Activated CD8-positive, alpha-beta memory T cell treated with anti-CD3 and anti-CD28 coated beads for 1 hour (primary cell): ENCODE measurements at regions not wholly inside any gene's neighbourhood (a gene's known extent, or its start where the extent isn't known, plus 50 kb on each side); places are given as distances from the start of the nearest gene placed in this dataset.
"Not testable (repeated sequence)": the region's sequence is repeated elsewhere in the genome, so short reads cannot be mapped to it uniquely, and the experiment has no call there.

Experiments
- DNase-seq, 2 donors: peaks; one replicate each; pipeline ENCODE4 v3.0.0-alpha.2; 2020; ENCODE audit warnings: low read depth in 1 of 2; ENCODE audit errors: extremely low read depth in 1 of 2

DNA sequence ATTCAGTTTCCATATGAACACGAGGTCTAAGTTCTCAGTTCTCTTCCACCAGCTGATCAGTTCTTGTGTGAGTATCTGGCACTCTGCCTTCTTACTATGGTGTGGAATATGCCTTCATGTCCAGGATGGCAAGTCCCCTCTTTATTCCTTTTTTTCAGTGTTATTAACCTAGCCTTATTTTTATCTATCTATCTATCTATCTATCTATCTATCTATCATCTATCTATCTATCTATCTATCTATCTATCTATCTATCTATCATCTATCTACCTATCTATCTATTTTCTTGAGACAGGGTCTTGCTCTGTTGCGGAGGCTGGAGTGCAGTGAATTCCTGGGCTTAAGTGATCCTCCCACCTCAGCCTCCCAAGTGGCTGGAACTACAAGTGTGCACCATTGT, 329.2 kb upstream of the TNRC6C start:
- not testable (repeated sequence) for DNase-seq

DNA sequence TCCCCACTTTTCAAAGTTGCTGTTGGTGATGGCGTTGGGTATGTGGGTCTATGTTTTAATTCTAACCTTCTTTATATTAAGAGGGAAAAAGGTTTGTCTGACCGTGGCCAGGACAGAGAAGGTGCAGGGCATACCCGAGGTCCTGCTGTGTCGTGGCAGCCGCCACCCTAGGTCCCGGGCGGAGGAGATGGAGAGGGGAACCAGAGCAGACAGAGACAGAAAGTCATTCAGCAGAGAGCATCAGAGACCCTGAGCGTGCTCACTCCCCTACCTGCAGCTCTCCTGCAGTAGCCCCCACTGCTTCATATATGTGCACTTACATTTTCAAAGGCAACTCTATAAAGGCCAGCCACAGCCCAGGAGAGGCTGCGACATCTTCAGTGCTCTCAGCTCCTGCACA, 327.2 kb upstream of the TNRC6C start:
- no peak for DNase-seq

DNA sequence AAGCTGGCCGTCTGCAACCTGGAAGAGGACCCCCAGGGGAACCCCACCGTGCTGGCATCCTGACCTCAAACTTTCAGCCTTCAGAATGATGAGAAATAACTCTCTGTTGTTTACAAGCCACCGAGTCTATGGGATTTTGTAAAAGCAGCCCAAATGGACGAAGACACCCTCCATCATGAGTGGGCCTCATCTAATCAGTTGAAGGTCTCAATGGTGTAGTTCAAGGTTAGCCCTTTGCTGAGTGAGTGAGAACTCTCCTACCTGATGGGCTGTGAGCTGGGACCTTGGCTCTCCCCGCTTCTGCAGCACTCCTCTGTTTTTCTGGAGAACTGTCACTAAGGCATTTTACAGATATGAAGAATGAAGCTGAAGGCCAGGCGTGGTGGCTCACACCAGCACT, 325.9 kb upstream of the TNRC6C start:
- DNase-seq = no peak

DNA sequence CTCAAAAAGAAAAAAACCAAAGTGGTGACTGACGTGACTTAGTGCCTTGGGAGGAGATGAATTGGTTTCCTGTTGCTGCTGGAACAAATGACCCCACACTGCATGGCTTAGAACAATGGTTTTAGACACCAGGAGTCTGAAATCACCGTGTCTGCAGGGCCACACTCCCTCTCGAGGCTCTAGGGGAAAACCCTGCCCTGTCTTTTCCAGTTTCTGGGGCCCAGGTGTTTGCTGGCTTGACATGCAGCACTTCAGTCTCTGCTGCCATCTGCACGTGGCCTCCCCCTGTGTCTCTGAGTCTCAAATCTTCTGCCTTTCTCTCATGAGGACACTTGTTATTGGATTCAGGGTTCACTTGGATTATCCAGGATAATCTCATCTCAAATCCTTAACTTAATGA, 323.8 kb upstream of the TNRC6C start:
- no peak for DNase-seq

DNA sequence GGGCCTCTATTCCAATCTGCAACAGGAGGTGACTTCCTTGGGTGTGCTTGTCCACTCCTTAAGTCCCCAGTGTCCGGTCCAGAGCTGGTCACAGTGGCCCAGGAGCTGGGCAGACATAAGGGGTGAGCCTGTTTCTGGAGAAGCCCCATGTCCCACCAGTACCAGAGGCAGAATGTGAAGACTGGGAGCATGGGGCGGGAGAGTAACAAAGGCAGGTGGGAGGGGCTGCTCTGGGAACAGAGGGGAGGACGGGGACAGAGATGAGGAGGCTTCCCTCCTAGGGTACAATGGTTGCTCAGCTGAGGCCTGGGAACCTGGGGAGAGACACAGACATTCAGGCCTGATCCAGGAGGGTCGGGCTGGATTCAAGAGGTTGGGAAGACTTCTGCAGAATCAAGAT, 323.3 kb upstream of the TNRC6C start:
- no peak for DNase-seq

DNA sequence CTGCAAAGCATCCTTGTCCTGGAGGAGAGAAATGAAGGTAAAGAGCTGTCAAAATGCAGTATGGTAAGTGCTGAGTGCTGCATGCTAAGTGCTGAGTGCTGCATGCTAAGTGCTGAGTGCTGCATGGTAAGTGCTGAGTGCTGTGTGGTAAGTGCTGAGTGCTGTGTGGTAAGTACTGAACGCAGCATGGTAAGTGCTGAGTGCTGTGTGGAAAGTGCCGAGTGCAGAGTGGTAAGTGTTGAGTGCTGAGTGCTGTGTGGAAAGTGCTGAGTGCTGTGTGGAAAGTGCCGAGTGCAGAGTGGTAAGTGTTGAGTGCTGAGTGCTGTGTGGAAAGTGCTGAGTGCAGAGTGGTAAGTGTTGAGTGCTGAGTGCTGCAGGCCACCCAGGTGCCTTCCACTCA, 322.7 kb upstream of the TNRC6C start:
- not testable (repeated sequence) for DNase-seq

DNA sequence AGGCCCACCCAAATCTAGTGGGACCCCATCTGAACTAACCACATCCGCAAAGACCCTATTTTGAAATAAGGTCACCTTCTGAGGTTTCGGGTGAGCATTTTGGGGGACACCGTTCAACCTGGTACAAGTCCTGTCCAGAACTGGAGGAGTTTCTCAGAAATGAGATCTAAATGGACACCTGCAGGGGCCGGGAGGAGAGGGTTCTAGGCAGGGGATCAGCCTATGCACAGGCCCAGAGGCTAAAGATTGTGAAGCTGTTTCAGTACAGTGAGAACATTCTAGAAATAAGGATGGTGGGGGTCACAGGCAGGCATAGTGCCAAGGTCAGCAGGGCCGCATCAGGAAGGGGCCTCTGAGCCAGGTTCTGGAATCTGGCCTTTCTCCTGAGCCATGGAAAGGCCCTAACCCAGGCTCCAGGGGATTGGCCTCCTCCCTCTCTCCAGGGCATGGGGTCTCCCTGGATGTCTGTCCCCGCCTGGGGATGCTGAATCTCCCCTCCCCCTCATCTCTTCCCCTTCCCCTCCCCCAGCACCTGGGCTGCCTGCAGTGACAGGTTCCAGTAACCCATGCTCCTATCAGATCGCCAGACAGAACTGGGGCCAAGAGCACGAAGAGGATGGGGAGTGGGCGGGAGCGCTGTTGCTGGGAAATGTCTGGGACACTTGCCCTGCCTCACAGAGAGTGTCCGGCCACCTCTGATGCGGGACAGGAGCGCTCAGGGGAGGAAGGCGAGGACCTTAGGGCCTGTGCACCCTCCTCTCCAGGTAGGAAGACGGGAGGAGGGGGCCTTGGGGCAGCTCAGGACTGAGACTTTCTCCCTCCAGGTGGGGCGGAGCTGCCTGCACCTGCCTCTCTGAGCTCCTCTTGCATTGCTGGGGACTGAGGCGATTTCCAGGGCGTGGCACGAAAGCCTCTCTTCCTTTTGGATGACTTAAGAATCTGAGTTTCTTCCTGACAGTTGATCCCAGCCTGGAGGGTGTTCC, 321.4 kb upstream of the TNRC6C start:
- DNase-seq = no peak

DNA sequence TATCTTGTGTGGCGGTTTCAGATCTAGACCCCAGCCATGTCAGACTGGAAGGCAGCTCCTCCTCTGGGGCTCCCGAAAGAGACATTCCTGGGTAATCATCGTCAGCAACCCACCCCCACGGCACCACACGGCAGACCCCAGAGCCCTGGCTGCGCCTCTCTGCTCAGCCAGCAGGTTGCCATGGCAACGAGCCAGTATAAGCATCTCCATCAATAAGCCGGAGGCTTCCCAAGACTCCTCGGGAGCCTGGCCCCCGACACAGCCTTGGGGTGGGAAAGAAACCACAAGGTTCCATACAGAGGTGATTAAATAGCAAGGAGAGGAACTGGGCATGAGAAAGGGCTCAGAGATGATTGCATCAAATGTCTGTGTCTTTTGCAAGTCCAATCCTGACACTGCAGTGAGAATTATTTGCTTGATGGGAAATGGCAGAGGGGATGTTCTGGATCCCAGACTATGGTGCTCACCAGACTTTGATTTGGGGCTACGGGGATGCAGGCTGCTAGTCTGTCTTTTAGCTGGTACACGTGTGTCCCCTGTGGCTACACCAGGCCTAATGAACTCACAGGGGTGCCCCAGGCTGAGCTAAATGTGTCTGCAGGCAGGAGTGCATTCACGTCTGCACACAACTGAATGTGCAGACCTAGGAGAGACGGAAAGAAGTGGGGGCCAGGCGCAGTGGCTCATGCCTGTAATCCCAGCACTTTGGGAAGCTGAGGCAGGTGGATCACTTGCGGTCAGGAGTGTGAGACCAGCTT, 320.5 kb upstream of the TNRC6C start:
- no peak for DNase-seq

DNA sequence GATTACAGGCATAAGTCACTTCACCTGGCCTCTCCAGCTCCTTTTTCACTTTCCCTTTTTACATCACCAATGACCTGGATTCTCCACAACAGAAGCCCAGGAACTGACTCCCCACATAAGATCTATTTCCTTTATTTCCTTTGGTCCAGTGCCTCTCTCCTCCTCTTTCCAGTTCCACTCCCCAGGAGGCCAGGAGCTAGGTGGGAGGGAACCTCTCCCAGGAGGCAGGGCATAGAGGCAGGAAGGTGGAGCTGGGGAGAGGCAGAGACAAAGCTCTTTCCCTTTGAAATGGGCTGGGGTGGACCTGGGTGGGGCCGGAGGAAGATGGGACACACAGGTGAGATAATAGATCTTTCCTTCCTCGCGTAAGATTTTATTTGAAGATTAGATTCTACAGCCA, 318.3 kb upstream of the TNRC6C start:
- DNase-seq = no peak

DNA sequence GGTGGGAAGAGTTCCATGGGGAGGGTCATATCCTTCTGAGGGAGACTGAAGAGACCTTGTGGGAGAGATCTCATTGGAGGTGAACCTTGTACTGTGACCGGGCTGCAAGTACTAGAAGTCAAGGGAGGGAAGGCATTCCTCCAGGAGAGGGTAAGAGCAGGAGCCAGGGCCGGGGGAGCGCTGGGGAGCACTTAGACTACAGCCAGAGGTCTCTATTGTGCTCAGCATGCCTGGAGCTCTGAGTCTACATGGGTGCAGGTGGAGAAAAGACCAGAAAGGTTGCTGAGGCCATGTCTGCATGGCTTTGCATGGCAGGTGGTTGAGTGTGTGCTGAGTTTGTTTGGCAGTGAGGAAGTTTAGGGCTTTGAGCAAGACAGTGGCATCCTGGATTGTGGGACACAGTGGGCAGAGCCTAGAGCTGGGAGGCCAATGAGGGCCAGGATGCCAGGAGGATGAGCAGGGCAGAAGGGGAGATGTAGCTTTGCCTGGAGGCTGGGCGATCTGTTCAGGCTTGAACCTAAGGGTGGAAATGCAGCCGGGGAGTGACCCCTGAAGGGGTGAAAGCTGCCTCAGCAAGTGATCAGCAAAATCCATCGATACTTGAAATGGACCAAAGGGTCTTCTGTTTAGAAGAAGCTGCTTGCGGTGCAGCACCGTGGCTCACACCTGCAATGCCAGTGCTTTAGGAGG, 317.4 kb upstream of the TNRC6C start:
- no peak for DNase-seq

DNA sequence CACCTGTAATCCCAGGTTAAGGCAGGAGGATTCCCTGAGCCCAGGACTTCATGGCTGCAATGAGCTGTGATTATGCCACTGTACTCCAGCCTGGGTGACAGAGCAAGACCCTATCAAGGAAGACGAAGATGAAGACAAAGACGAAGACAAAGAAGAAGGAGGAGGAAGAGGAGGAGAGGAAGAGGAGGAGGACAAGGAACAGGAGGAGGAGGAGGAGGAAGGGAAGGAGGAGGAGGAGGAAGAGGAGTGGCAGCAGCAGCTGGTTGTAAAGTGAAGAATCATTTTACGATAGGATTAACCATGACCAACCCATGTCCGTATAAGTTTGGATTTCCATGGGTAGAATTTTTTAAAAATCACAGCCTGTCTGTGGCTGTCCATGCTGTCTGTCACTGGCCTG, 316.8 kb upstream of the TNRC6C start:
- DNase-seq = no peak

DNA sequence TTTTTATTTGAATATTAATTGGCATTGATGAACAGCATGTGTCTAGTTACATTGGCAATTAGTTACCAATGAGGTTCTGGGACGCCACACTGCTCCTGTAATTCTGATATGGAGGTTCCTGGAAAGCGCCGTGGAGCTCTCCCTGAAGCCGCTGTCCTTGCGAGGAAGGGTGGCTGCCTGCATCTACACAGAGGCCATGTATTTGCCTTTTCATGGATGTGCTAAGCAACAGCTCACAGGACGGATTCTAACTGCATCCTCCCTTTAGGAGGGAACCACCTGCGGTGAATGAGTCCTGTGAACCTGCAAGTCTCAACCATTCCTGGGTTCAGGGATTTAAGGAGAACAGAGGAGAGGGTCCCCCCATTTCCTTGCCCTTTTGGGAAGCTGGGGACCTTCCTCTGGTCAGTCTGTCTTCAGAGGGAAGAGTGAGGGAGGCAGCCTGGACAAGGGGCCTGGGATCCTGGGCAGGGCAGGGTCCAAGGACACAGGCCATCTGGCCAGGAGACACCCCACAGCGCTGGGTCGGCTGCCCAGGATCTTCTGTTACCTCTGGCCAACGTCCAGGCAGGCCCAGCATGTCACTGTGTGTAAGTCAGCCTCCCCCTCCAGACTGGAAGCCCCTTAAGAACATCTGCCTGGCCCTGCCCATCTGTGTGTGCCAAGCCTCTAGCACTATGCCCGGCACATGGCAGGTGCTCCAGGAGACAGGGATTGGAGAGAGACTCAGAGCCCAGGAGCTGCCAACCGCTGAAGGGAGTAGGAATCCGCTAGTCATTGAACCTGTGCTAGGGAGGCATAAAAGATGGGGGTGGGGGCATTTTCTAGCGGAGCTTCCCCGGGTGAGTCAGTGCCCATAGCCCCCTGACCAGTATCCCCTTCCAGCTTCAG, 314.1 kb upstream of the TNRC6C start:
- DNase-seq = no peak

DNA sequence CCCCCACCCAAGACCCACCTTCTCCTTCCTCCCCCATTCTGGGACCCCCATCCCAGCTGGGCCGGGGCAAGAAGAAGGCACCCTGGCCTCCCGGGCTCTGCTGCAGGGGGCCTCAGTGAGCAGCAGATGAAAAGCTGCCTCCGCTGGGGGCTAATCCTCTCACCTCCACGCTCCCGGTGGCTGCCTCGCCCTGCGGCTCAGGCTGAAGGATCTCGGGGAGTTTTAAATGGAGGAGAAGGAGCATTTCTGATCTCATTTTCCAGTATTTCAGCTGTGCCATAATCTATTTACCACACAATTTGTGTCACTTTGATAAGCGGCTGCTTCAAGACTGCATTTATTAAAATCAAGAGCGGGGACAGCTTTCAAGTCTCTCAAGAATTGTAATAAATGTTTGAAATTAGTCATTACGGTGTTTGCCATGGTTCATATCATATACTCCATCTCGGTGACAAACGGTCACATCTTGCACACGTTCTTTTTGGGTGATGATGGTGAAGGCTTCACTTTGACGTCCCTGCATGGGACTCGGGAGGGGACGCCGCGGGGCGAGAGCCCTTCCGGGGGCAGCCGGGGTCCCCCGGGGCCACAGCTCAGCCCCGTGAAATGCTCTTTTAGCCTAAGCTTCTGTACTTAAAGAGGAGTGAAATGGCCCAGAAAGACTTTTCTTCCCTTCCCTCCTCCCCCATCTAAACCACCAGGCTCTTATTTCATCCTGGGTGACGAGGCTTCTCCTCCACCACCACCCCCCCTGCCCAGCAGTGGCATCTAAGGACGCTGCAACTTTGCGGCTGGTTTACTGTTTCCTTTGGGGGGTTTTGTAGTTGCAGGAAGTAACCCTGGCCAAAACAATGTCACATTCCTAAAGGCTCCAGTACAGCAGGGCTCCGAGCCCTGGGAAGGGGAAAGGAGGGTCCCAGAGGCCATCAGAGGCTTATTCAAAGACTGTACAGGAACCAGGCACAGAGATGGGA, 313.1 kb upstream of the TNRC6C start:
- peak; percentile 26 to 42 for DNase-seq

DNA sequence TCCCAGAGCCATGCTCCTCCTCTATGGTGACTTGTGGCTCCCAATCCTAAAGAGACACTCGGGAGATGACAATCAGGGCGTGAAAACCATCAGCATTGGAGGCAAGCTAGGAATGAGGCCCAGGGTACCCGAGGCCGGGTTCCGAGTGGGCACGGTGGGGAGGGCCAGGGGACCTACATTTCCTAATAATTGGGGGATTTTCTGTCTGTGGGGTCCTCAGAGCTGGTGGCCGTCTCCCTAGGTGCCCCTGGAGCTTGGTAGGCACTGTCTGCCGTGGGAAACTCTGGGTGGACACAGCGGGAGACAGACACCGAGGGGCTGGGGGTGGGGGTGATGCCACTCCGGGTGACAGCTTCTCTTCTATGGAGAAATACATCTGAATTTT, 312.5 kb upstream of the TNRC6C start:
- DNase-seq = no peak

DNA sequence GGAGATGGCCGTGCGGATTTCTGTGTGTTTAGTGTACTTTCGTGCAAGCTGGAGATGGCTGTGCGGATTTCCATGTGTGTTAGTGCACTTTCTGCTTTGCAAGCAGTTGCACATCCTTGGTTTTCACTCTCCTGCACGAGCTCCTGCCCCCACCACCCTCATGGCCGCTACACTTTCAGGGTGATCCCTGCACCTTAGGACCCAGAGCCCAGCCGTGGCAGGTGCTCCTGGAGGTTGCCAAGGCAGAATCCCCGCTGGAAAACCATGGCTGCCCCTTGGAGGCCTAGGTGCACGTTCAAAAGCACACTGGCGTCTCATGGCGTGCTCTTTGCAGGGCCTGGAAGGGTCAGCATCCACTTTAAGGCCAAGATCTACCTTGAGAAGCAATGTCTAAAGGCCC, 311.0 kb upstream of the TNRC6C start:
- no peak for DNase-seq

DNA sequence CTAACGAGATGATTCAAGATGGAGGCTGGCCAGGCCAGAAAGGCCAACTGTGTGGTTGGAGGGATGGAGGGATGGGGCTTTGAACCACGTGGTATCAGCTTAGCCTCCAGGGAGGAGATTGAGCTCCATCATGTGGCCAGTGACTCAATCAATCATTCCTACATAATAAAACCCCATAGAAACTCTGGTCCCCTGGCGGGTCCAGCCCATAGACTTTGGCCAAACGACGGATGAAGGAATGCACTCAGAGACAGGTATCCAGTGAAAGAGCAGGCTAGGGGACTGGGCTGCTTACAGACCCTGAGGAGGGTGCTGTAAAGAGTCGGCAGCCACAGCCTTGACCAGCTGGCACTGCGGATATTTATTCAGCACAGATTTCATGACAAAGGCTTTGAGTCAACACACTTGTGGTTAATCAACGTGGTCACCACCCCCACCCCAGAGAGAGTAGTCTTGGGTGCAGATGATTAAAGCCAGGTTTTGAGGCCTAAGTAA, 308.7 kb upstream of the TNRC6C start:
- DNase-seq = no peak

DNA sequence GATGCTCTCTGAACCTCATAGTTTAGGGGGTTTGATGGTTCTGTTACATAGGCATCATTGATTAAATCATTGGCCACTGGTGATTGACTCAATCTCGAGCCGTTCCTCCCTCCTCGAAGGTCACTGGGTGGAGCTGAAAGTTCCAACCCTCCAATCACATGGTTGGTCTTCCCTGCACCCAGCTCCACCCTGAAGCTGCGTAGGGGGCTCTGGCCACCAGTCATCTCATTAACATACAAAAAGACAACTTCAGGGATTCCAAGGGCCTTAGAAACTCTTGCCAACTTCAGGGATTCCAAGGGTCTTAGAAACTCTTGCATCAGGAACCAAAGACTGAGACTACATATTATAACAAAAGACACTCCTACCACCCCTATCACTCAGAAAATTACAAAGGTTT, 306.5 kb upstream of the TNRC6C start:
- no peak for DNase-seq

DNA sequence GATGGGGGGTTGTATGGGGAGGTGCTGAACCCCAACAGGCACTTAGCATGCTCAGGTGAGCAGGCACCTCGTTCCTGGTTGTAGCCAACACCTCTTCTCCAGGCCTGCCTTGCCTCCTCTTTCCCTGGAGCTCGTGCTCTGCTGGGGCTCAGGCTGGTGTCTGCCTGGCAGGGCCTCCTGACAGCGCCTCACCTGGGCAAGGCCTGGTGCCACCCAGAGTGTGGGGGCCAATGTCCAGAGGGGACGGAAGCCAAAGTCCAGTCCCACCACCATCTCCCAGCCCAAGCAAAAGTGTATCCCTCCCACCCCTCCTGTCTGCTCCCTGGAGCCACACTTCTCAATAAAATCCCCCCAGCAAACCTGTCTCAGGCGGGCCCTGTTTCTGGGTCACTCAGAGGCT, 304.2 kb upstream of the TNRC6C start:
- DNase-seq = no peak

DNA sequence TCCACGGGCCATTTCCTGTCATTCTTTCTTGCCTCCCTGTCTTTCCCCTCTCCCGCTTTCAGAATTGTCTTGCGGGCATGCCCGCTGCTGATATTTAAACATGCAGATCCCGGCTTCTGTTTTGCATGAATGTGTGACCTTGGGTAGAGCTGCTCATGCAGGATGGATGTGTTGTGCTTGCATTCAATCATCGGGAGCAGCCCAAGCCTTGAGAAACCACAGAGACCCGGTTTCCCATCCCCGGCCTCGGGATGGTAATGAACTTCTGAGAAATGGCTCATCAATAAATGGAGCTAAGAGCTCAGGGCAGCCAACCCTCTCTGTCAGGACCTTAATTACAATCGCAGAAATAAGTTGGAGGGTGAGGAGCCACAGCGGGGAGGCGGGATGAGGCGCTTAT, 303.7 kb upstream of the TNRC6C start:
- DNase-seq = no peak
